IMR-90 (cell line): ENCODE measurements at regions not wholly inside any gene's neighbourhood (a gene's known extent, or its start where the extent isn't known, plus 50 kb on each side); places are given as distances from the start of the nearest gene placed in this dataset.

ENCODE experiments used
- ATAC-seq: fragments of 200-7000 bp; cut with Tn5 transposase; 2 replicates; pipeline ENCODE4 v1.9.1; 2020; ENCODE audit warnings: low read depth, mild to moderate bottlenecking, moderate library complexity
- BruUV-seq: library from RNA; stranded (reverse); fragments of 400-500 nt; replicated peaks from 2 replicates; lab custom pipeline; 2021; lab: Mats Ljungman, UMichigan
- CTCF ChIA-PET: fragments of 300-600 bp; formaldehyde crosslinking; extraction: SDS; loops from one replicate; lab custom pipeline; 2021; ENCODE audit warnings: antibody characterized with exemption; lab: Yijun Ruan, JAX
- POLR2A ChIA-PET: fragments of 300-600 bp; sonication (Branson Sonifier 250); formaldehyde crosslinking; loops from one replicate; lab custom pipeline; 2022; ENCODE audit warnings: antibody characterized with exemption; ENCODE audit not compliant: unreplicated experiment; lab: Charles Lee
- DNase-seq: peaks from one replicate; pipeline ENCODE4 v3.0.0; 2013
- H2AFZ ChIP-seq: replicated peaks from 2 replicates; pipeline ENCODE3; 2013; ENCODE audit warnings: low read length, mild to moderate bottlenecking; ENCODE audit not compliant: poor library complexity
- H2AK5ac ChIP-seq: 2 replicates; pipeline ENCODE4 v1.6.1; 2013; ENCODE audit warnings: low read depth, low read length, inconsistent platforms
- H2AK9ac ChIP-seq: replicated peaks from 2 replicates; pipeline ENCODE3; 2013; ENCODE audit warnings: mild to moderate bottlenecking, low read depth, low read length, moderate library complexity; ENCODE audit not compliant: poor library complexity
- H2BK120ac ChIP-seq: 2 replicates; pipeline ENCODE4 v1.6.1; 2013; ENCODE audit warnings: low read depth, low read length, inconsistent platforms
- H2BK15ac ChIP-seq: 3 replicates; pipeline ENCODE4 v1.6.1; 2013; ENCODE audit warnings: low read depth, low read length, inconsistent platforms
- H2BK20ac ChIP-seq: 2 replicates; pipeline ENCODE4 v1.6.1; 2013; ENCODE audit warnings: low read depth, mild to moderate bottlenecking, inconsistent platforms, low read length, moderate library complexity
- H2BK5ac ChIP-seq: 2 replicates; pipeline ENCODE4 v1.6.1; 2013; ENCODE audit warnings: mild to moderate bottlenecking, low read depth, low read length, inconsistent platforms; ENCODE audit not compliant: poor library complexity, severe bottlenecking
- H3K14ac ChIP-seq: replicated peaks from 2 replicates; pipeline ENCODE4 v1.6.1; 2013; ENCODE audit warnings: low read depth, low read length, inconsistent platforms
- H3K18ac ChIP-seq: 2 replicates; pipeline ENCODE4 v1.6.1; 2013; ENCODE audit warnings: low read depth, low read length, control low read depth
- H3K23ac ChIP-seq: 2 replicates; pipeline ENCODE4 v1.6.1; 2013; ENCODE audit warnings: low read depth, low read length, inconsistent platforms
- H3K27ac ChIP-seq: 2 replicates; pipeline ENCODE4 v1.5.1; 2013; ENCODE audit warnings: mild to moderate bottlenecking, control low read depth, low read length; ENCODE audit not compliant: insufficient read depth
- H3K27me3 ChIP-seq: 2 replicates; pipeline ENCODE4 v1.6.1; 2013; ENCODE audit warnings: low read length; ENCODE audit not compliant: control insufficient read depth, insufficient read depth
- H3K36me3 ChIP-seq: 2 replicates; pipeline ENCODE4 v1.6.1; 2013; ENCODE audit warnings: low read length, mixed read lengths; ENCODE audit not compliant: control insufficient read depth, insufficient read depth
- H3K4ac ChIP-seq: 2 replicates; pipeline ENCODE4 v1.6.1; 2013; ENCODE audit warnings: low read depth, low read length, inconsistent platforms
- H3K4me1 ChIP-seq: 2 replicates; pipeline ENCODE4 v1.6.1; 2013; ENCODE audit warnings: low read length, mixed read lengths; ENCODE audit not compliant: control insufficient read depth, insufficient read depth
- H3K4me2 ChIP-seq: 2 replicates; pipeline ENCODE4 v1.6.1; 2013; ENCODE audit warnings: low read depth, mild to moderate bottlenecking, control low read depth, low read length, moderate library complexity
- H3K4me3 ChIP-seq: 2 replicates; pipeline ENCODE4 v1.5.1; 2013; ENCODE audit warnings: low read depth, mild to moderate bottlenecking, control low read depth, low read length, moderate library complexity; ENCODE audit not compliant: insufficient read depth
- H3K56ac ChIP-seq: 2 replicates; pipeline ENCODE4 v1.6.1; 2013; ENCODE audit warnings: low read length, inconsistent platforms; ENCODE audit not compliant: insufficient read depth; ENCODE audit errors: extremely low read depth
- H3K79me1 ChIP-seq, 2 experiments: 2 replicates each; pipeline ENCODE4 v1.6.1; 2013; ENCODE audit warnings: low read length in 2 of 2, inconsistent platforms in 1 of 2, low read depth in 1 of 2
- H3K9ac ChIP-seq: 2 replicates; pipeline ENCODE4 v1.6.1; 2013; ENCODE audit warnings: low read depth, low read length, control low read depth
- H3K9me1 ChIP-seq: 2 replicates; pipeline ENCODE4 v1.6.1; 2013; ENCODE audit warnings: low read length, inconsistent platforms; ENCODE audit not compliant: insufficient read depth
- H3K9me3 ChIP-seq: 2 replicates; pipeline ENCODE4 v1.6.1; 2013; ENCODE audit warnings: low read length; ENCODE audit not compliant: control insufficient read depth, insufficient read depth
- H4K20me1 ChIP-seq: 2 replicates; pipeline ENCODE4 v1.6.1; 2013; ENCODE audit warnings: low read length, inconsistent platforms; ENCODE audit not compliant: insufficient read depth
- H4K5ac ChIP-seq: 2 replicates; pipeline ENCODE4 v1.6.1; 2013; ENCODE audit warnings: mild to moderate bottlenecking, low read depth, low read length, control low read depth
- H4K8ac ChIP-seq, 2 experiments: 2 replicates each; pipeline ENCODE4 v1.6.1; 2013; ENCODE audit warnings: low read depth in 2 of 2, low read length in 2 of 2, control low read depth in 1 of 2, inconsistent platforms in 1 of 2
- H4K91ac ChIP-seq: 2 replicates; pipeline ENCODE4 v1.6.1; 2013; ENCODE audit warnings: low read depth, low read length, inconsistent platforms; ENCODE audit not compliant: insufficient read depth
- BHLHE40 ChIP-seq: fragments of 150-350 bp; IDR thresholded peaks from 2 replicates; pipeline ENCODE4 v1.6.1; 2016; ENCODE audit warnings: mild to moderate bottlenecking, low read depth, low read length
- CHD1 ChIP-seq: IDR thresholded peaks from 2 replicates; pipeline ENCODE4 v1.6.1; 2012; ENCODE audit warnings: low read depth, low read length, improper control_type of control experiment
- FOS ChIP-seq: fragments of 150-350 bp; IDR thresholded peaks from 2 replicates; pipeline ENCODE4 v1.6.1; 2016; ENCODE audit warnings: low read depth, low read length
- MAFK ChIP-seq: IDR thresholded peaks from 2 replicates; pipeline ENCODE4 v1.6.1; 2012; ENCODE audit warnings: low read depth, low read length, improper control_type of control experiment
- MAZ ChIP-seq: IDR thresholded peaks from 2 replicates; pipeline ENCODE4 v1.6.1; 2012; ENCODE audit warnings: low read depth, mild to moderate bottlenecking, low read length, improper control_type of control experiment, moderate library complexity, borderline replicate concordance
- POLR2A ChIP-seq: IDR thresholded peaks from 2 replicates; pipeline ENCODE4 v1.6.1; 2012; ENCODE audit warnings: mild to moderate bottlenecking, low read depth, low read length
- RAD21 ChIP-seq: IDR thresholded peaks from 2 replicates; pipeline ENCODE4 v1.6.1; 2012; ENCODE audit warnings: low read length, improper control_type of control experiment
- RFX5 ChIP-seq: IDR thresholded peaks from 2 replicates; pipeline ENCODE4 v1.8.0; 2012; ENCODE audit warnings: low read depth, mild to moderate bottlenecking, low read length, moderate library complexity
- SMC3 ChIP-seq: fragments of 150-350 bp; IDR thresholded peaks from 2 replicates; pipeline ENCODE4 v1.6.1; 2016; ENCODE audit warnings: low read depth, mild to moderate bottlenecking, antibody characterized with exemption, low read length, moderate library complexity
- WGBS, 2 experiments: methylation state at CpG; one replicate each; pipeline versions ENCODE4 v1.1.5 to v1.1.7; 2013; ENCODE audit warnings: missing lambda C conversion rate in 2 of 2; ENCODE audit not compliant: insufficient read length in 1 of 2; ENCODE audit errors: extremely low coverage in 2 of 2; 5-methylcytosine and 5-hydroxymethylcytosine counted together
- dilution Hi-C: fragments of 300-500 bp; cut with HindIII; formaldehyde crosslinking; loops from one replicate; pipeline ENCODE4 v1.14.3; 2018; ENCODE audit warnings: low sequenced_read_pairs; ENCODE audit not compliant: unreplicated experiment
- in situ Hi-C: fragments of 300-500 bp; cut with MboI; formaldehyde crosslinking; loops from 3 replicates; pipeline ENCODE4 v1.14.3; 2019; ENCODE audit warnings: low sequenced_read_pairs, inconsistent platforms, mixed read lengths
- intact Hi-C: fragments of 100-400 bp; cut with micrococcal nuclease; formaldehyde crosslinking; loops from 2 replicates; pipeline ENCODE4 v1.10.0; 2022
- TF ChIP-seq, protein P1 (sequence below): fragments of 150-350 bp; IDR thresholded peaks from 2 replicates; pipeline ENCODE4 v1.6.1; 2016; ENCODE audit warnings: low read depth, mild to moderate bottlenecking, low read length, moderate library complexity, borderline replicate concordance
- TF ChIP-seq, protein P2 (sequence below): fragments of 150-350 bp; IDR thresholded peaks from 2 replicates; pipeline ENCODE4 v1.6.1; 2017; ENCODE audit warnings: mild to moderate bottlenecking, antibody characterized with exemption, low read length, low read depth

DNA sequence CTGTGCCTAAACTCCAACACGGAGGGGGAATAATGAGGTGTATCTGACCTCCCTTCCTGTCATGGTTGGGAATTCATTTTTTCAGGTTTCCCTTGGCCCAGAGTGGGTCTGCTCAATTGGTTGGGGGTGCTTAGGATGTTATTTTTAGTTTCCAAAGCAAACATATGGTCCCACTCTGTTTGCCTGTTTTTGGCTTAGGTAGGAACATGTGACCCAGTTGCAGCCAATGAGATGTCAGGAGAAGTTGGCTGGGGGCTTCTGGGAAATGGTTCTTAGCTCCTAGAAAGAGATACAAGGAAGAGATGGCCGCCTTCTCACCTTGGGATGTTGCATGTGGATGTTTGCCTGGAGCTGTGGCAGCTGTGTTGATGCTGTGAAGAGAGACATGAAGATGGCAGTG, 147.9 kb upstream of the RFLNA start:
- peaks cover 26% of the 10 kb centered on the region for H3K27me3 ChIP-seq
- ChIA-PET CTCF (no interaction called here), POLR2A (no interaction called here)
- H2AFZ ChIP-seq: no peak overlapping the region
- no peak overlapping the region for H3K18ac ChIP-seq
- TF ChIP-seq, protein P1, sequence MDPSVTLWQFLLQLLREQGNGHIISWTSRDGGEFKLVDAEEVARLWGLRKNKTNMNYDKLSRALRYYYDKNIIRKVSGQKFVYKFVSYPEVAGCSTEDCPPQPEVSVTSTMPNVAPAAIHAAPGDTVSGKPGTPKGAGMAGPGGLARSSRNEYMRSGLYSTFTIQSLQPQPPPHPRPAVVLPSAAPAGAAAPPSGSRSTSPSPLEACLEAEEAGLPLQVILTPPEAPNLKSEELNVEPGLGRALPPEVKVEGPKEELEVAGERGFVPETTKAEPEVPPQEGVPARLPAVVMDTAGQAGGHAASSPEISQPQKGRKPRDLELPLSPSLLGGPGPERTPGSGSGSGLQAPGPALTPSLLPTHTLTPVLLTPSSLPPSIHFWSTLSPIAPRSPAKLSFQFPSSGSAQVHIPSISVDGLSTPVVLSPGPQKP: no peak
- no peak for TF ChIP-seq SMC3
- TF ChIP-seq BHLHE40: no peak
- TF ChIP-seq MAFK: no peak
- TF ChIP-seq RAD21: no peak
- no peak for TF ChIP-seq RFX5
- no peak for TF ChIP-seq CHD1
- no peak for TF ChIP-seq FOS
- TF ChIP-seq, protein P2, sequence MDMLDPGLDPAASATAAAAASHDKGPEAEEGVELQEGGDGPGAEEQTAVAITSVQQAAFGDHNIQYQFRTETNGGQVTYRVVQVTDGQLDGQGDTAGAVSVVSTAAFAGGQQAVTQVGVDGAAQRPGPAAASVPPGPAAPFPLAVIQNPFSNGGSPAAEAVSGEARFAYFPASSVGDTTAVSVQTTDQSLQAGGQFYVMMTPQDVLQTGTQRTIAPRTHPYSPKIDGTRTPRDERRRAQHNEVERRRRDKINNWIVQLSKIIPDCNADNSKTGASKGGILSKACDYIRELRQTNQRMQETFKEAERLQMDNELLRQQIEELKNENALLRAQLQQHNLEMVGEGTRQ: no peak
- no peak for TF ChIP-seq MAZ
- TF ChIP-seq POLR2A: no peak
- H3K56ac ChIP-seq: no peak overlapping the region
- no peaks in the 10 kb centered on the region for H4K20me1 ChIP-seq
- H3K4me1 ChIP-seq: no peaks in the 10 kb centered on the region
- no peak overlapping the region for H3K27ac ChIP-seq
- no peak for ATAC-seq
- no peak overlapping the region for H2AK9ac ChIP-seq
- in situ Hi-C loops: no loop called here
- H3K14ac ChIP-seq: no peak overlapping the region
- H2BK15ac ChIP-seq: no peak overlapping the region
- no peak overlapping the region for H4K5ac ChIP-seq
- no peaks in the 10 kb centered on the region for H3K36me3 ChIP-seq
- H3K4me2 ChIP-seq: no peak overlapping the region
- intact Hi-C loops: no loop called here
- H3K4ac ChIP-seq: no peak overlapping the region
- H4K91ac ChIP-seq: no peak overlapping the region
- no CpG with 5 or more reads among the region's 2 CpGs for WGBS, 2 experiments
- peaks cover 4% of the 10 kb centered on the region for H3K9me3 ChIP-seq
- no peaks in the 10 kb centered on the region for H3K79me1 ChIP-seq
- no peak overlapping the region for H2AK5ac ChIP-seq
- no TSS peak for BruUV-seq
- H3K9me1 ChIP-seq: no peaks in the 10 kb centered on the region
- no peak overlapping the region for H3K9ac ChIP-seq
- H3K4me3 ChIP-seq: no peak overlapping the region
- no peak overlapping the region for H2BK120ac ChIP-seq
- no peak overlapping the region for H2BK5ac ChIP-seq
- H3K23ac ChIP-seq: no peak overlapping the region
- dilution Hi-C loops: no loop called here
- no peak overlapping the region for H2BK20ac ChIP-seq
- DNase-seq: no peak
- no peak overlapping the region for H4K8ac ChIP-seq
